ENCODE measurements at regions not wholly inside any gene's neighbourhood (a gene's known extent, or its start where the extent isn't known, plus 50 kb on each side); places are given as distances from the start of the nearest gene placed in this dataset.

DNA sequence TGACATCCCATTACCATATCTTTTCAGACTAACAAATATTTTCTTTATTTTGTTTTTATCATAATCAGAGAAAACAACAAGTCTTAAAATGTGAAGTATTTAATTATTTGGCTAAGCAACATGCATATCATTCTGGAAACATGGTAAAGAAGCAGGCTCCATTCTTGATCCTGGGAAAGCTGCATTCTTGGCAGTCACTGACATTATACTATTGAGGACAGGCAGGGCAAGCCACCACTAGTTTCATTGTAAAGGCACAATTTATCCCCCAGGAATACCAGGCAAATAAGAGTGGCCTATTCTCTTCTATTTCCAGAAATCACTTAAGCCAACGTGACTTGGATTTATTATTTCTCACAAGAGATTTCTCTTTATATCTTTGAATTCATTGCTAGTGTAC, 153.8 kb upstream of the AKR1E2 start:
- TF ChIP-seq CTCF (IDR thresholded peaks at IDR 0.05) (no peak), POLR2A (IDR thresholded peaks at IDR 0.05) (no peak), POLR2AphosphoS5 (IDR thresholded peaks at IDR 0.05) (no peak)
